Erythroblast (primary cell): ENCODE measurements at regions not wholly inside any gene's neighbourhood (a gene's known extent, or its start where the extent isn't known, plus 50 kb on each side); places are given as distances from the start of the nearest gene placed in this dataset.

ENCODE experiments used
- DNase-seq, 2 experiments: peaks; one replicate each; lab custom pipeline; 2025; lab: John Stamatoyannopoulos, UW
- GATA1 ChIP-seq: IDR thresholded peaks from 2 replicates; pipeline ENCODE4 v1.6.1; 2011; ENCODE audit warnings: low read depth, mild to moderate bottlenecking, control low read depth, low read length, moderate library complexity
- POLR2A ChIP-seq: IDR thresholded peaks from 2 replicates; pipeline ENCODE4 v1.6.1; 2011; ENCODE audit warnings: mild to moderate bottlenecking, low read length

- TF ChIP-seq GATA1 = no peak
- TF ChIP-seq POLR2A = no peak
- no peak for DNase-seq
Measured at GRCh38 chr20:20971810-20972209, 134.3 kb downstream of the LINC00237 start.

GRCh38 chr20:20970841-20971240 lies 135.3 kb downstream of the LINC00237 start:
- DNase-seq = no peak
- no peak for TF ChIP-seq POLR2A
- TF ChIP-seq GATA1 = no peak

- no peak for TF ChIP-seq GATA1
- TF ChIP-seq POLR2A = no peak
Measured at GRCh38 chr20:20969701-20970280, 136.4 kb downstream of the LINC00237 start.

DNA sequence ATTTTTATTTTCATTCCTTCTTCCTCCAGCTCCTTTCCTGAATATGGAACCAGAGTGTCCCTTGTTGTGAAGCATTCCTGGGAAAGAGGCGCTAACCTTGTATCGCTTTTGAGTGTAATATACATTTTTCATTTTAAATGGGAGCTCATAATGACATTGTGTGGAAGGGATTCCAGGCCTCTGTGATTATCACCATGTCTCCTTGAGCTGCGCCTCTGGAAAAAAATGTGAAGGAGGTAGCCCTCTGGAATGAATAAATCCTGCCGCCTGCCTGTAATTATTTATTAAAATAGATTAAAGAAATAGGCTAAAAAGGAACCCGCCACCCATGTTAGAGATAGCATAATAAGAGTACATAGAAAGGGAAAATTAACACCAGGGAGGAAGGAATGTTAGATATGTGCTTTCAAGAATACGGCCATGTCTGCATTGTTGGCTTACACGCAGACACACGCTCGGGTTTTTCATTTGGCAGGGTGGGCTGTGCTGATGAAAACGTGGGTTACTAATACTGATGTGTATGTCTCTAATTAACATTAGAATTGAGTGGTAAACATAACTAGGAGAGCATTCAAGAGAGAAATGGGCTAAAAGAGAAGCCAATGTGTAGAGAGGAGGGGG lies 138.5 kb downstream of the LINC00237 start:
- no peak for TF ChIP-seq GATA1
- DNase-seq = no peak

More at GRCh38 chr20:20969701-20970280, 136.4 kb downstream of the LINC00237 start:
- no peak for DNase-seq

DNA sequence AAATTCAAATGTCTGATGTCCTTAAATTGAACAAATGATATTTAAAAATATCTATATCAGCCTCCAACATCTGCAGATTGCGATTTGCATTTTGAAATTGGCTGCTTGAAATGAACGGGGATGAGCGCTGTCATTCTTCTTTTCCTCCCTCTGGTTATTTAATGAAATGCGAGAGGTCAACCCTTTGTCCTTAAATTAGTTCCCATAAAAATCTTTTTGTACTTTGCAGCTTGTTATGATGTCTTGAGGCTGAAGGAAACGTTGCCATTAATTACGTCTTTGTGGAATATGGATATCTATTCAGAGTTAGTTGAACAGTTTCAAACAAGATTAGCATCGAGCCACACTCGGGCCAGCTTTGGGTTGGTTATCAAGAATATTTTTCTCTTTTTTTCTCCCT lies 140.0 kb downstream of the LINC00237 start:
- DNase-seq = no peak
- TF ChIP-seq POLR2A (no peak), GATA1 (no peak)

DNA sequence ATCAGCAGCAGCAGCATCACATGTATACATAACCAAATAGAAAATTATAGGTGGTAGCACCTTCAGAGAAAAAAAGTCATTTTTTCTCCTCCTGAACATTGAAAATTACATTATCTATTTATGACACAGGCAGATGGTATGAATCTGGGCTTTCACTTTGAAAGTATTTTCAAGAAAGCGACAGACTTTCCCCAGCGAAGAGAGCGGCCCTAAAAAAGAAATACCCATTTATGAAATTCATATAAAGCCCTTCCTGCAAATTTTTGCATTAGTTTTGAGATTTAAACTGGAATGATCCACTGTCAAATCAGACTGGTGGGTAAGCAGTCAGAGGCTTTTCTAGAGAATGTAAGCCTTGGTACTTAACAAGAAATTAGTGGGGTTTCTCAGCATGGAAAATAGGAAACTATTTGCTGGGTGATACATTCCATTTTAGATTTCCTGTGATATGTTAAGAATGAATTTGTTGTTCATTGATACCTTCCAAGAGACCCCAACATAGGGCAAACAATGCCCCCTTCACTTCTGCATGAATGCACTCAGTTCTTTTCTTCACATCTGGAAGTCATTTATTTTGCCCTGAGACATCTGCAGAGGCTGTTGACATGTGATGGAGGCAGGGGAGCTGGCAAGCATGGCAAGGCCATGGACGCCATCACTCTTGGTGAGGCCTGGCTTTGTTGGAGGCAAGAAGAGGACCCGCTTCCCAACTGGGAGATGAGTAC lies 147.0 kb downstream of the LINC00237 start:
- TF ChIP-seq GATA1 = no peak
- no peak for TF ChIP-seq POLR2A

GRCh38 chr20:20956513-20956931 lies 149.6 kb downstream of the LINC00237 start:
- TF ChIP-seq GATA1 (no peak), POLR2A (no peak)
- no peak for DNase-seq

More for the DNA sequence above, 147.0 kb downstream of the LINC00237 start:
- DNase-seq = no peak

DNA sequence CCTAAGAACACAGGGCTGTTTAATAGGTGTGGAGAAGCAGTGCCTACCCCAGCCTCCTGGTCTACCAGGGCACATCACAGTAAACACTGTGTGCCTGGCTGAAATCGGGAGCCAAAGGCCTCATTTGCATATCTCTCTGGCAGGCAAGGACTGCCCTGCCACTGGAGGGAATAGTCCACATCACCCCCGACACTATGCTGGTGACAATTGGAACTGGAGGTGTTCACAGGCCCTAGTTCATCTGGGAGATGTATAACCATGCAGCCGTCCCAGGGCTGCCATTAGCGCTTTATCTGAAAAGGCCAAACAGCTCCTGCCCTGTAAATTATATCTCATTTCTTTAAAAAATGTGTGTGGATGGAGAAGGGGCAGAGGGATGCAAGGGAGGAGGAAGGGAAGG lies 150.3 kb downstream of the LINC00237 start:
- TF ChIP-seq GATA1 (no peak), POLR2A (no peak)
- no peak for DNase-seq

DNA sequence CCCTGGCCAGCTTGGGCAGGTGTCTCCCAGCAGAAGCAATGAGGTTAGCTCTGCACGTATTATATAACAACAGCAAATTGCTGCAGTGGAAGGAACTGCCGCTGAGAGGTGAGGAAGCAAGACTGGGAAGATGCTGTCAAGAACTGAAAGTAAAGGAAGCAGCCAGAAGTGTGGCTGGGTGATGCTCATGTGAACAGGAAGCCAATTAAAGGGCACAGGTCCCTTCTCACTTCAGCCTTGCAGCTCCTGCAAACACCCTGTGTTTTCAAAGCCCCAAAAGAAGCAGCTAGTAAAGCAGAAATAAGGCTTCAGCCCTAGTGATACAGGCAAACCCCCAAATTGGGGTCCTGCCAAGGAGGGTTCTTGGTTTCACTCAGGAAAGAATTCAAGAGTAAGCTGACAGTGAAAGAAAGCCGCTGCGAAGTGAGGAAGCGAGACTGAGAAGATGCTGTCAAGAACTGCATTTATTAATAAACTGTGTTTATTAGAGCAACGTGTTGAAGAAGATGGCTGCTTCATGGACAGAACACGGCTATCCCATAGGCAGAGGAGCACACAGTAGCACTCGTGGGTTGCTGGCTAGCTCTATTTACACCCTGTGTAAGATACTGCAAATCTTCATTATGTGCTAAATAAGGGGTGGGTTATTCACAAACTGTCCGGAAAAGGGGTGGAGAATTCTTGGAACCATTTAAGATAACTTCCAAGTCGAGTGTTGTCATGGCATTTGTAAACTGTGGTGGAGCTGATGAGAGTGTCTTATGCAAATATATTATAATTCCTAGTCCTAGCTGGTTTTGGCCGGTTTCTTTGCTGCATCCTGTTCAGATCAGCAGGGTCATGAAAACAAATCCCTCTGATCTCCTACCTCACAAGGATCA lies 152.2 kb downstream of the LINC00237 start:
- no peak for DNase-seq
- TF ChIP-seq POLR2A (peak; percentile 17), GATA1 (no peak)

DNA sequence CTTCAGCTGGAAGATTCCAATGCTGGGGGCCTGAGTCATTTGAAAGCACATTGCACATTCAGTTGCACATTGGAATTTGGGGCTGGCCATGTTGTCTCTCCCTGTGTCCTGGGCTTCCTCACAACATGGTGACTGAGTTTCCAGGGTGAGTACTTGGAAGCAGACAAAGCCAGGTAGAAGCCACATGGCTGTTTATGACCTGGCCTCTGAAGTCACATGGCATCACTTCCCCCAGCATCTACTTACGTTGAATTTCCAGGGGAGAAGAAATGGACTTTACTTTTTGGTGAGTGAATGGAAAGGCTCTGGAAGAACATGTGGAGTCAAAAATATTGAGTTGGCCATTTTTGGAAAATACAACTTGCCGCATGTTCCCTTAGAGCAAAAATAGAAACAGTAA lies 155.5 kb downstream of the LINC00237 start:
- no peak for DNase-seq
- TF ChIP-seq POLR2A (no peak), GATA1 (no peak)

GRCh38 chr20:20946122-20946759 lies 159.9 kb downstream of the LINC00237 start:
- DNase-seq = peak; percentile 28 to 79
- TF ChIP-seq GATA1 (no peak), POLR2A (peak; percentile 17)

DNA sequence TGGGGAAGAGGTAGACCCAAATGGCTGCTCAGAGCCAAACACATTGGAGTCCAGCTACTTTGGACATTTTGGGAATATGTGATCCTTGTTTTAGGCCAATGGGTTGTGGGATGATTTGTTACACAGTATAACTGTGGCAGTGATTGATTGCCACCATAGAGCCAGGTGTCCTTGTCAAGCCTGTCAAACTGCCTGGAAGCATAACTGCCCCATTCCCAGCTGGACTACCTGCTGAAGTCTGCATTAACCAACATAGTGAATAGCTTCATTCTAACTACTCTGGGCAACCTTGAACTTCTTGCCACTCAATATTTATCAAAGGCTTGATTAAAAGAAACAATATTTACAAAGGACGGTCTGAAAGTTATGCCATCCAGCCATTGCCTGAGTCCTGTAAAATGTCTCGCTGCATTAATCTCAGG lies 164.7 kb downstream of the LINC00237 start:
- DNase-seq = no peak
- TF ChIP-seq POLR2A (no peak), GATA1 (no peak)

GRCh38 chr20:20939006-20939405 lies 167.2 kb downstream of the LINC00237 start:
- TF ChIP-seq POLR2A = no peak
- TF ChIP-seq GATA1 = no peak
- no peak for DNase-seq
